ENCODE measurements at regions not wholly inside any gene's neighbourhood (a gene's known extent, or its start where the extent isn't known, plus 50 kb on each side); places are given as distances from the start of the nearest gene placed in this dataset.
"Not testable (repeated sequence)": the region's sequence is repeated elsewhere in the genome, so short reads cannot be mapped to it uniquely, and the experiment has no call there.

DNA sequence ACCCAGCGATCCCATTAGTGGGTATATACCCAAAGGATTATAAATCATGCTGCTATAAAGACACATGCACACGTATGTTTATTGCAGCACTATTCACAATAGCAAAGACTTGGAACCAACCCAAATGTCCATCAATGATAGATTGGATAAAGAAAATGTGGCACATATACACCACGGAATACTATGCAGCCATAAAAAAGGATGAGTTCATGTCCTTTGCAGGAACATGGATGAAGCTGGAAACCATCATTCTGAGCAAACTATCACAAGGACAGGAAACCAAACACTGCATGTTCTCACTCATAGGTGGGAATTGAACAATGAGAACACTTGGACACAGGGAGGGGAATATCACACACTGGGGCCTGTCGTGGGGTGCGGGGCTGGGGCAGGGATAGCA is 230.0 kb upstream of the RREB1 start:
- TF ChIP-seq POLR2A (IDR thresholded peaks at IDR 0.05) = not testable (repeated sequence)
- TF ChIP-seq, protein P1, sequence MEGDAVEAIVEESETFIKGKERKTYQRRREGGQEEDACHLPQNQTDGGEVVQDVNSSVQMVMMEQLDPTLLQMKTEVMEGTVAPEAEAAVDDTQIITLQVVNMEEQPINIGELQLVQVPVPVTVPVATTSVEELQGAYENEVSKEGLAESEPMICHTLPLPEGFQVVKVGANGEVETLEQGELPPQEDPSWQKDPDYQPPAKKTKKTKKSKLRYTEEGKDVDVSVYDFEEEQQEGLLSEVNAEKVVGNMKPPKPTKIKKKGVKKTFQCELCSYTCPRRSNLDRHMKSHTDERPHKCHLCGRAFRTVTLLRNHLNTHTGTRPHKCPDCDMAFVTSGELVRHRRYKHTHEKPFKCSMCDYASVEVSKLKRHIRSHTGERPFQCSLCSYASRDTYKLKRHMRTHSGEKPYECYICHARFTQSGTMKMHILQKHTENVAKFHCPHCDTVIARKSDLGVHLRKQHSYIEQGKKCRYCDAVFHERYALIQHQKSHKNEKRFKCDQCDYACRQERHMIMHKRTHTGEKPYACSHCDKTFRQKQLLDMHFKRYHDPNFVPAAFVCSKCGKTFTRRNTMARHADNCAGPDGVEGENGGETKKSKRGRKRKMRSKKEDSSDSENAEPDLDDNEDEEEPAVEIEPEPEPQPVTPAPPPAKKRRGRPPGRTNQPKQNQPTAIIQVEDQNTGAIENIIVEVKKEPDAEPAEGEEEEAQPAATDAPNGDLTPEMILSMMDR (IDR thresholded peaks at IDR 0.05) = not testable (repeated sequence)

Data from stomach (tissue), 4 donors.